ENCODE measurements at regions not wholly inside any gene's neighbourhood (a gene's known extent, or its start where the extent isn't known, plus 50 kb on each side); places are given as distances from the start of the nearest gene placed in this dataset.

DNA sequence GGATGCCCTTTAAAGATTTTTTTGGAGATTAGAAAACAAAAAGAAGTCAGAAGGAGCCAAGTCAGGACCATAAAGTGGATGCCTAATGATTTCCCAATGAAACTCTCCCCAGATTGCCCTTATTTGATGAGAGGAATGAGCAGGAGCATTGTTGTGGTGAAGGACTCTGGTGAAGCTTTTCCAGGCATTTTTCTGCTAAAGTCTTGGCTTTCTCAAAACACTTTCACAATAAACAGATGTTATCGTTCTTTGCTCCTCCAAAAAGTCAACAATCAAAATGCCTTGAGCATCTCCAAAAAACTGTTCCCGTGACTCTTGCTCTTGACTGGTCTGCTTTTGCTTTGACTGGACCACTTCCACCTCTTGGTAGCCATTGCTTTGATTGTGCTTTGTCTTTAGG lies 121.8 kb downstream of the CAAP1 start (continued):
- TF ChIP-seq HIC1 (tag by site-specific recombination; IDR thresholded peaks at IDR 0.05) (no peak), ZNF521 (tag by site-specific recombination; IDR thresholded peaks at IDR 0.05) (no peak)

DNA sequence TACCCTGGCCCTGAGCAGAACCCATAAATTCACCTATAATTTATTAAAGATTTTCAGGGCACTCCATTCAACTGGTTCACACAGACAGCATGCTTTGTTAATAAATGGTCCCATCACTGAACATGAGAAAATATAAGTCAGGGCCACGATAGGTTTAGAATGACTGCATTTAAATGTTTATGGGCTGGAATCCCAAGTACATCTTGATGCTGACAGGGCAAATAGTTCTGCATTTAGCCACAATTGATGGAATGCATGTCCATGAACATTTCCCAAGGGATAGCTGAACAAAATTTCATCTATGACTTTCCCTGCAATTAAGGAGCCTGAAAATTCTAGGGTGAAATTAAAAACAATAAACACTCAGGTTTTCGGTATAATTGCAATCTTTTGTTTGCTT lies 124.5 kb downstream of the CAAP1 start:
- no peaks in the 10 kb centered on the region for H3K4me1 ChIP-seq (ENCODE audit: control insufficient read depth, insufficient read depth, low read length)
- H3K27ac ChIP-seq (ENCODE audit: extremely low read depth, low read depth, low read length): no peak overlapping the region
- no peaks in the 10 kb centered on the region for H3K9me3 ChIP-seq (ENCODE audit: control insufficient read depth, insufficient read depth, low read depth, low read length)
- ChIA-PET POLR2A (no interaction called here), CTCF (interaction anchor here (2.1 kb wide), 1 partner anchor 89 kb away, joined by 5 read pairs; no protein-coding TSS in a partner anchor)
- no peak for TF ChIP-seq ZBTB48 (tag by site-specific recombination; IDR thresholded peaks at IDR 0.05)
- no peak for TF ChIP-seq ZNF843 (tag by site-specific recombination; IDR thresholded peaks at IDR 0.05)
- no peak for TF ChIP-seq GLIS2 (tag by site-specific recombination; IDR thresholded peaks at IDR 0.05)
- TF ChIP-seq ZNF416 (tag by site-specific recombination; IDR thresholded peaks at IDR 0.05): no peak
- no peak for TF ChIP-seq INSM2 (tag by site-specific recombination; IDR thresholded peaks at IDR 0.05)
- no peak for TF ChIP-seq ZNF19 (tag by site-specific recombination; IDR thresholded peaks at IDR 0.05; ENCODE audit: low read depth)
- no peak for TF ChIP-seq ZNF777 (tag by site-specific recombination; IDR thresholded peaks at IDR 0.05; ENCODE audit: borderline replicate concordance)
- no peak for TF ChIP-seq ZBTB10 (tag by site-specific recombination; IDR thresholded peaks at IDR 0.05)
- TF ChIP-seq ZXDB (tag by site-specific recombination; IDR thresholded peaks at IDR 0.05): no peak
- no peaks in the 10 kb centered on the region for H3K36me3 ChIP-seq (ENCODE audit: control insufficient read depth in 2 of 2, insufficient read depth in 1 of 2, low read length in 2 of 2)
- H3K4me3 ChIP-seq (ENCODE audit: low read depth, low read length): no peak overlapping the region

DNA sequence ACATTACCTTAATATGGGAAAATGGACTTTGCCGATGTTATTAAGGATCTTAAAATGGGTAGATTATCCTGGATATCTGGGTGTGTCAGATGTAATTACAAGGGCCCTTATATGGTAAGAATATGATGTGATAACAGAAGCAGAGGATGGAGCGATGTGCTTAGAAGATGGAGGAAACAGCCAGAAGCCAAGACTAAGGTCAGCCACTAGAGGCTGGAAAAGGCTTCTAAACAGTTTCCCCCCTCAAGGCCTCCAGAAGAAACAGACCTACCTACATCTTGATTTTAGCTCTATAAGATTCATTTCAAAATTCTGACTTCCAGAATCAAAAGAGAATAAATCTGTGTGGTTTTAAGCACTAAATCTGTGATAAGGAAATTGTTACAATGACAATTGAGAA lies 131.9 kb downstream of the CAAP1 start:
- no peak overlapping the region for H3K27ac ChIP-seq (ENCODE audit: extremely low read depth, low read depth, low read length)
- CTCF ChIA-PET: interaction anchor here (0.6 kb wide), 2 partner anchors 215 to 387 kb away, joined by 3 to 4 read pairs; no protein-coding TSS in a partner anchor
- no peaks in the 10 kb centered on the region for H3K4me1 ChIP-seq (ENCODE audit: control insufficient read depth, insufficient read depth, low read length)
- H3K4me3 ChIP-seq (ENCODE audit: low read depth, low read length): no peak overlapping the region
- H3K9me3 ChIP-seq (ENCODE audit: control insufficient read depth, insufficient read depth, low read depth, low read length): no peaks in the 10 kb centered on the region
- H3K36me3 ChIP-seq (ENCODE audit: control insufficient read depth in 2 of 2, insufficient read depth in 1 of 2, low read length in 2 of 2): no peaks in the 10 kb centered on the region
- POLR2A ChIA-PET: no interaction called here
- TF ChIP-seq TRIM28 (IDR thresholded peaks at IDR 0.05; ENCODE audit: borderline replicate concordance, low read length): no peak
- TF ChIP-seq ZNF548 (tag by site-specific recombination; IDR thresholded peaks at IDR 0.05): no peak
- no peak for TF ChIP-seq FEZF1 (tag by site-specific recombination; IDR thresholded peaks at IDR 0.05)
- no peak for TF ChIP-seq ZNF302 (tag by site-specific recombination; IDR thresholded peaks at IDR 0.05; ENCODE audit: low read depth)
- no peak for TF ChIP-seq ZNF37A (tag by site-specific recombination; IDR thresholded peaks at IDR 0.05)

Data from HEK293 (cell line).